HCT116 (cell line): ENCODE measurements at regions not wholly inside any gene's neighbourhood (a gene's known extent, or its start where the extent isn't known, plus 50 kb on each side); places are given as distances from the start of the nearest gene placed in this dataset.

Source experiments
- ATAC-seq: fragments of 200-7000 bp; cut with Tn5 transposase; 2 replicates; pipeline ENCODE4 v1.9.1; 2020; ENCODE audit warnings: mild to moderate bottlenecking, moderate library complexity
- BruUV-seq: library from RNA; stranded (reverse); fragments of 400-500 nt; replicated peaks from 2 replicates; lab custom pipeline; 2021; lab: Mats Ljungman, UMichigan
- CTCF ChIA-PET: fragments of 300-600 bp; sonication (Branson Sonifier 250); formaldehyde crosslinking; loops from one replicate; lab custom pipeline; 2021; ENCODE audit warnings: antibody characterized with exemption; lab: Charles Lee
- POLR2A ChIA-PET: fragments of 300-600, 350-600 bp; sonication (Branson Sonifier 250); formaldehyde crosslinking; loops from one replicate; lab custom pipeline; 2021; ENCODE audit warnings: antibody characterized with exemption; lab: Charles Lee
- RAD21 ChIA-PET, 2 experiments: fragments of 300-600 bp; sonication (Branson Sonifier 250); formaldehyde crosslinking; loops; one replicate each; lab custom pipeline; 2023; ENCODE audit warnings: low total read pairs in 2 of 2; ENCODE audit not compliant: uncharacterized antibody in 2 of 2, unreplicated experiment in 2 of 2, low non-redundant PET in 1 of 2; lab: Charles Lee
- DNase-seq: peaks from one replicate; pipeline ENCODE4 v3.0.0-alpha.2; 2010; ENCODE audit warnings: low read depth, low spot score
- H2AFZ ChIP-seq: fragments of 200-600 bp; shearing (Covaris generic), sonication (generic); 2 replicates; pipeline ENCODE4 v1.6.1; 2017; ENCODE audit warnings: low read depth, mixed run types, mixed read lengths, antibody characterized with exemption, low read length; ENCODE audit not compliant: poor library complexity, severe bottlenecking
- H3K27ac ChIP-seq: 2 replicates; pipeline ENCODE4 v1.5.1; 2012; ENCODE audit warnings: low read depth, low read length
- H3K27me3 ChIP-seq: fragments of 200-600 bp; sonication (generic); 2 replicates; pipeline ENCODE4 v1.6.1; 2016; ENCODE audit warnings: mixed run types, low read length, mixed read lengths; ENCODE audit not compliant: insufficient read depth
- H3K36me3 ChIP-seq, 2 experiments: fragments of 200-500 bp in 1 of 2; fragments of 200-600 bp in 1 of 2; sonication (Bioruptor generic) in 1 of 2; sonication (generic) in 1 of 2; 2 replicates each; pipeline versions ENCODE4 v1.5.1 to v1.6.1; 2014 to 2016; ENCODE audit warnings: low read length in 2 of 2, inconsistent platforms in 1 of 2, mixed read lengths in 1 of 2, mixed run types in 1 of 2; ENCODE audit not compliant: insufficient read depth in 2 of 2, control insufficient read depth in 1 of 2
- H3K4me1 ChIP-seq, 2 experiments: fragments of 200-600 bp in 1 of 2; sonication (generic) in 1 of 2; 2 replicates each; pipeline versions ENCODE4 v1.5.1 to v1.6.1; 2012 to 2017; ENCODE audit warnings: low read length in 2 of 2, inconsistent platforms in 1 of 2, mild to moderate bottlenecking in 1 of 2, mixed read lengths in 1 of 2, mixed run types in 1 of 2, moderate library complexity in 1 of 2; ENCODE audit not compliant: insufficient read depth in 2 of 2, control insufficient read depth in 1 of 2
- H3K4me2 ChIP-seq: fragments of 200-600 bp; sonication (generic); 2 replicates; pipeline ENCODE4 v1.6.1; 2017; ENCODE audit warnings: mixed run types, low read length, mixed read lengths
- H3K4me3 ChIP-seq, 2 experiments: fragments of 200-600 bp in 1 of 2; sonication (generic) in 1 of 2; replicated peaks in 1 of 2; 2 replicates each; pipeline ENCODE4 v1.5.1; 2011 to 2016; ENCODE audit warnings: low read length in 2 of 2, control low read depth in 1 of 2, low read depth in 1 of 2, mild to moderate bottlenecking in 1 of 2, mixed read lengths in 1 of 2, mixed run types in 1 of 2
- H3K79me2 ChIP-seq: fragments of 200-600 bp; sonication (generic); 2 replicates; pipeline ENCODE4 v1.6.1; 2017; ENCODE audit warnings: mild to moderate bottlenecking, mixed run types, low read length, moderate library complexity, mixed read lengths; ENCODE audit not compliant: insufficient read depth
- H3K9ac ChIP-seq: fragments of 200-600 bp; sonication (generic); 2 replicates; pipeline ENCODE4 v1.6.1; 2016; ENCODE audit warnings: low read length, mixed read lengths
- H3K9me2 ChIP-seq: fragments of 200-600 bp; sonication (generic), shearing (Covaris generic); 2 replicates; pipeline ENCODE4 v1.6.1; 2017; ENCODE audit warnings: mixed run types, mild to moderate bottlenecking, moderate library complexity; ENCODE audit not compliant: insufficient read depth
- H3K9me3 ChIP-seq, 2 experiments: fragments of 200-500 bp in 1 of 2; fragments of 200-600 bp in 1 of 2; sonication (Bioruptor generic) in 1 of 2; sonication (generic) in 1 of 2; 2 replicates each; pipeline ENCODE4 v1.6.1; 2014 to 2017; ENCODE audit warnings: low read length in 2 of 2, mixed read lengths in 2 of 2, inconsistent platforms in 1 of 2, low read depth in 1 of 2, mild to moderate bottlenecking in 1 of 2, mixed run types in 1 of 2, moderate library complexity in 1 of 2; ENCODE audit not compliant: control insufficient read depth in 1 of 2, insufficient read depth in 1 of 2
- H4K20me1 ChIP-seq: fragments of 200-600 bp; sonication (generic), shearing (Covaris generic); 2 replicates; pipeline ENCODE4 v1.6.1; 2017; ENCODE audit warnings: mixed run types, mild to moderate bottlenecking, moderate library complexity; ENCODE audit not compliant: insufficient read depth
- CTCF ChIP-seq, 3 experiments: fragments of 200-600 bp in 1 of 3; sonication (generic) in 1 of 3; IDR thresholded peaks in 2 of 3; conservative IDR thresholded peaks in 1 of 3; 2 replicates each; pipeline ENCODE4 v1.5.1; 2012 to 2017; ENCODE audit warnings: low read depth in 2 of 3, low read length in 2 of 3, antibody characterized with exemption in 1 of 3, borderline replicate concordance in 1 of 3, control low read depth in 1 of 3, mild to moderate bottlenecking in 1 of 3, mixed read lengths in 1 of 3, mixed run types in 1 of 3, moderate library complexity in 1 of 3; ENCODE audit not compliant: insufficient read depth in 1 of 3
- EZH2phosphoT487 ChIP-seq: fragments of 200-600 bp; IDR thresholded peaks from 2 replicates; pipeline ENCODE4 v1.6.1; 2018; ENCODE audit warnings: antibody characterized with exemption, borderline replicate concordance
- FOSL1 ChIP-seq: IDR thresholded peaks from 2 replicates; pipeline ENCODE4 v1.6.1; 2012; ENCODE audit warnings: low read depth
- JUND ChIP-seq: IDR thresholded peaks from 2 replicates; pipeline ENCODE4 v1.6.1; 2012
- RAD21 ChIP-seq: IDR thresholded peaks from 2 replicates; pipeline ENCODE4 v1.6.1; 2012; ENCODE audit warnings: low read depth, mild to moderate bottlenecking
- REST ChIP-seq: IDR thresholded peaks from 2 replicates; pipeline ENCODE4 v1.6.1; 2012; ENCODE audit warnings: low read depth
- SIN3A ChIP-seq: IDR thresholded peaks from 2 replicates; pipeline ENCODE4 v1.6.1; 2012; ENCODE audit warnings: low read depth
- SRF ChIP-seq: IDR thresholded peaks from 2 replicates; pipeline ENCODE4 v1.6.1; 2012; ENCODE audit warnings: low read depth
- TCF7L2 ChIP-seq: IDR thresholded peaks from 2 replicates; pipeline ENCODE4 v1.7.0; 2011; ENCODE audit warnings: borderline replicate concordance, inconsistent platforms; ENCODE audit not compliant: insufficient read depth, insufficient read length; ENCODE audit errors: extremely low read depth
- YY1 ChIP-seq: IDR thresholded peaks from 2 replicates; pipeline ENCODE4 v1.6.1; 2011; ENCODE audit warnings: low read length, low read depth, moderate library complexity, mild to moderate bottlenecking; ENCODE audit not compliant: insufficient replicate concordance; ENCODE audit errors: extremely low read depth
- ZBTB33 ChIP-seq: IDR thresholded peaks from 2 replicates; pipeline ENCODE4 v1.6.1; 2011; ENCODE audit warnings: mild to moderate bottlenecking, low read length, moderate library complexity; ENCODE audit not compliant: insufficient replicate concordance; ENCODE audit errors: extremely low read depth
- intact Hi-C: fragments of 100-400 bp; cut with micrococcal nuclease; formaldehyde crosslinking; loops from 2 replicates; pipeline ENCODE4 v1.10.0; 2022

GRCh38 chr3:70120357-70120966 lies 120.9 kb downstream of the SAMMSON start:
- H3K9ac ChIP-seq, result no peak overlapping the region
- intact Hi-C loops, result no loop called here
- H3K4me2 ChIP-seq, result no peak overlapping the region
- H3K27ac ChIP-seq, result no peak overlapping the region
- H4K20me1 ChIP-seq, result no peaks in the 10 kb centered on the region
- ChIA-PET CTCF (interaction anchor here (1.1 to 1.6 kb wide), 2 partner anchors 9 to 14 kb away, joined by 4 to 6 read pairs; no protein-coding TSS in a partner anchor), RAD21 (no interaction called here), POLR2A (no interaction called here)
- no peaks in the 10 kb centered on the region for H3K27me3 ChIP-seq
- BruUV-seq, result no TSS peak
- ATAC-seq, result 0 out of 2 replicates have a peak, but pooled peaks have one; percentile 61
- H3K36me3 ChIP-seq, result no peaks in the 10 kb centered on the region
- no peaks in the 10 kb centered on the region for H3K9me2 ChIP-seq
- TF ChIP-seq SRF (no peak), CTCF (IDR thresholded peaks at IDR 0.05 in 2 of 3, conservative IDR thresholded peaks at IDR 0.05 in 1 of 3; ENCODE audit: borderline replicate concordance in 1 of 3, insufficient read depth in 1 of 3, low read depth in 2 of 3, low read length in 2 of 3) (peak in 2 of 3 experiments; percentile 58 to 66; a peak in 4 of 6 replicates), RAD21 (peak; percentile 32), YY1 (no peak)
- H3K4me1 ChIP-seq, result no peaks in the 10 kb centered on the region
- peak; percentile 27 for DNase-seq
- H3K4me3 ChIP-seq, result no peak overlapping the region
- no peaks in the 10 kb centered on the region for H3K79me2 ChIP-seq
- no peak overlapping the region for H2AFZ ChIP-seq
- peaks cover 0 to 4% of the 10 kb centered on the region in 2 experiments; a peak in 1 of 4 replicates for H3K9me3 ChIP-seq

GRCh38 chr3:70127192-70127591 lies 127.7 kb downstream of the SAMMSON start:
- H3K36me3 ChIP-seq, result no peaks in the 10 kb centered on the region
- H3K4me1 ChIP-seq, result no peaks in the 10 kb centered on the region
- H3K4me2 ChIP-seq, result no peak overlapping the region
- RAD21 ChIA-PET, result no interaction called here
- DNase-seq (no peak), ATAC-seq (no peak)
- POLR2A ChIA-PET, result no interaction called here
- H3K4me3 ChIP-seq, result no peak overlapping the region
- BruUV-seq, result no TSS peak
- H3K9me2 ChIP-seq, result no peaks in the 10 kb centered on the region
- no peaks in the 10 kb centered on the region for H3K79me2 ChIP-seq
- intact Hi-C loops, result no loop called here
- H2AFZ ChIP-seq, result no peak overlapping the region
- no peak overlapping the region for H3K9ac ChIP-seq
- H3K9me3 ChIP-seq, result peaks cover 0 to 6% of the 10 kb centered on the region in 2 experiments; a peak in 1 of 4 replicates
- no peaks in the 10 kb centered on the region for H3K27me3 ChIP-seq
- H3K27ac ChIP-seq, result no peak overlapping the region
- CTCF ChIA-PET, result no interaction called here
- no peaks in the 10 kb centered on the region for H4K20me1 ChIP-seq
- TF ChIP-seq REST (no peak), ZBTB33 (no peak), FOSL1 (no peak), SRF (no peak), SIN3A (no peak), JUND (no peak), EZH2phosphoT487 (no peak), TCF7L2 (no peak)
